Activated CD4-positive, alpha-beta T cell treated with anti-CD3 and anti-CD28 coated beads, Interleukin-2, amount 50 U/mL, for 1 hour (primary cell): ENCODE measurements at regions not wholly inside any gene's neighbourhood (a gene's known extent, or its start where the extent isn't known, plus 50 kb on each side); places are given as distances from the start of the nearest gene placed in this dataset.

ENCODE experiments used
- DNase-seq: peaks from one replicate; pipeline ENCODE4 v3.0.0-alpha.2; 2020

GRCh38 chr21:16074950-16075489 is 345.2 kb downstream of the USP25 start:
- DNase-seq, result no peak

GRCh38 chr21:16075649-16076282 is 346.0 kb downstream of the USP25 start:
- DNase-seq, result no peak

- no peak for DNase-seq
Observed at GRCh38 chr21:16076465-16076864, 346.7 kb downstream of the USP25 start.

- DNase-seq, result no peak
Observed at GRCh38 chr21:16078382-16078781, 348.6 kb downstream of the USP25 start.

GRCh38 chr21:16079830-16080229 is 350.0 kb downstream of the USP25 start:
- no peak for DNase-seq

GRCh38 chr21:16081304-16081703 is 351.5 kb downstream of the USP25 start:
- no peak for DNase-seq

- DNase-seq, result no peak
Observed at GRCh38 chr21:16082038-16082816, 352.4 kb downstream of the USP25 start.

- DNase-seq, result no peak
Observed at GRCh38 chr21:16084776-16085364, 355.1 kb downstream of the USP25 start.

GRCh38 chr21:16085421-16085820 is 355.6 kb downstream of the USP25 start:
- DNase-seq, result no peak

- DNase-seq, result no peak
Observed at GRCh38 chr21:16086121-16086520, 356.3 kb downstream of the USP25 start.

GRCh38 chr21:16086936-16087335 is 357.2 kb downstream of the USP25 start:
- no peak for DNase-seq

- no peak for DNase-seq
Observed at GRCh38 chr21:16087523-16087922, 357.7 kb downstream of the USP25 start.

GRCh38 chr21:16088056-16088455 is 358.3 kb downstream of the USP25 start:
- DNase-seq, result no peak

- no peak for DNase-seq
Observed at GRCh38 chr21:16095005-16095404, 365.2 kb downstream of the USP25 start.

GRCh38 chr21:16096988-16097387 is 367.2 kb downstream of the USP25 start:
- DNase-seq, result no peak

GRCh38 chr21:16102113-16102512 is 372.3 kb downstream of the USP25 start:
- no peak for DNase-seq

GRCh38 chr21:16108561-16109075 is 378.8 kb downstream of the USP25 start:
- DNase-seq, result no peak

GRCh38 chr21:16113052-16113715 is 383.4 kb downstream of the USP25 start:
- DNase-seq, result no peak

GRCh38 chr21:16115461-16115860 is 385.7 kb downstream of the USP25 start:
- no peak for DNase-seq

- no peak for DNase-seq
Observed at GRCh38 chr21:16116069-16116468, 386.3 kb downstream of the USP25 start.

- no peak for DNase-seq
Observed at GRCh38 chr21:16116798-16117197, 387.0 kb downstream of the USP25 start.

GRCh38 chr21:16117331-16117730 is 387.5 kb downstream of the USP25 start:
- DNase-seq, result no peak
